Mucosa of descending colon (tissue), 3 donors: ENCODE measurements at regions not wholly inside any gene's neighbourhood (a gene's known extent, or its start where the extent isn't known, plus 50 kb on each side); places are given as distances from the start of the nearest gene placed in this dataset.

Source experiments
- ATAC-seq: fragments of 200-7000 bp; cut with Tn5 transposase; one replicate; pipeline ENCODE4 v1.9.1; 2020; ENCODE audit warnings: mild to moderate bottlenecking, moderate library complexity
- DNase-seq, 3 donors: peaks; one replicate each; pipeline ENCODE4 v3.0.0-alpha.2; 2020
- H3K36me3 ChIP-seq: fragments of 200-600 bp; one replicate; pipeline ENCODE4 v1.8.0; 2021; ENCODE audit warnings: low read depth, mild to moderate bottlenecking
- H3K4me1 ChIP-seq: fragments of 200-600 bp; one replicate; pipeline ENCODE4 v1.8.0; 2021; ENCODE audit warnings: low read depth, mild to moderate bottlenecking
- H3K4me3 ChIP-seq: fragments of 200-600 bp; one replicate; pipeline ENCODE4 v1.8.0; 2021; ENCODE audit warnings: mild to moderate bottlenecking
- H3K9me3 ChIP-seq: fragments of 200-600 bp; one replicate; pipeline ENCODE4 v1.8.0; 2021; ENCODE audit warnings: mild to moderate bottlenecking
- intact Hi-C, 2 donors: fragments of 100-400 bp; cut with DNase I in 1 of 2; cut with micrococcal nuclease in 1 of 2; formaldehyde crosslinking; loops; one replicate each; pipeline versions ENCODE4 v1.11.0 to v1.11.1; 2022; cut with DNase I, micrococcal nuclease
- TF ChIP-seq, protein P1 (sequence below): fragments of 200-600 bp; IDR thresholded peaks from one replicate; pipeline ENCODE4 v1.8.0; 2022; ENCODE audit warnings: antibody characterized with exemption, mild to moderate bottlenecking
- donor health status: DM: no; HTN: no; CAD: no; lungs with moderate emphysema.
- donor health status: DM: no; HTN: no; CAD: no.
- donor health status: DM: no; HTN: yes; CAD: no.

DNA sequence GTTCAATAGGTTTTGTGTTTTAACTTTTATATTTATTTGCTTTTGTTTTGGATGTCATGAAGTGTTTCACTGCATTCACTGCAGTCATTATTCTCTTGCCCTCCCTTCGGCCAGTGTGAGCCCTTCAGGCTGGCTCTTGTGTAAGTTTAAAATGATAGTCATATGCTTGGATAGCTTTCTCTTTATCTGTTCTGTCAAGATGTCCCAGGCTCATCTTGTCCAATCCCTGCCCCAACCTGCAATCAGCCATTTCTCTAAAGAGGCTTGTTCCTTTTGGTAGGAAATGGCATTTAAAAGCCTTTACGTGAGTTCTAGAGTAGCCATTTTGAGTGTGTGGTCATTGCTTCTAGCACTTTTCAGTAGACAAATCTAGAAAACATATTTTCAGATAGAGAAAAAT lies 238.0 kb upstream of the SLC39A10 start:
- no peaks in the 10 kb centered on the region for H3K9me3 ChIP-seq
- DNase-seq (no peak), ATAC-seq (no peak)
- no peaks in the 10 kb centered on the region for H3K36me3 ChIP-seq
- intact Hi-C loops = no loop called here
- no peak overlapping the region for H3K4me3 ChIP-seq
- TF ChIP-seq, protein P1, sequence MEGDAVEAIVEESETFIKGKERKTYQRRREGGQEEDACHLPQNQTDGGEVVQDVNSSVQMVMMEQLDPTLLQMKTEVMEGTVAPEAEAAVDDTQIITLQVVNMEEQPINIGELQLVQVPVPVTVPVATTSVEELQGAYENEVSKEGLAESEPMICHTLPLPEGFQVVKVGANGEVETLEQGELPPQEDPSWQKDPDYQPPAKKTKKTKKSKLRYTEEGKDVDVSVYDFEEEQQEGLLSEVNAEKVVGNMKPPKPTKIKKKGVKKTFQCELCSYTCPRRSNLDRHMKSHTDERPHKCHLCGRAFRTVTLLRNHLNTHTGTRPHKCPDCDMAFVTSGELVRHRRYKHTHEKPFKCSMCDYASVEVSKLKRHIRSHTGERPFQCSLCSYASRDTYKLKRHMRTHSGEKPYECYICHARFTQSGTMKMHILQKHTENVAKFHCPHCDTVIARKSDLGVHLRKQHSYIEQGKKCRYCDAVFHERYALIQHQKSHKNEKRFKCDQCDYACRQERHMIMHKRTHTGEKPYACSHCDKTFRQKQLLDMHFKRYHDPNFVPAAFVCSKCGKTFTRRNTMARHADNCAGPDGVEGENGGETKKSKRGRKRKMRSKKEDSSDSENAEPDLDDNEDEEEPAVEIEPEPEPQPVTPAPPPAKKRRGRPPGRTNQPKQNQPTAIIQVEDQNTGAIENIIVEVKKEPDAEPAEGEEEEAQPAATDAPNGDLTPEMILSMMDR = no peak
- no peaks in the 10 kb centered on the region for H3K4me1 ChIP-seq

GRCh38 chr2:195414537-195415100 lies 242.4 kb upstream of the SLC39A10 start:
- no peaks in the 10 kb centered on the region for H3K9me3 ChIP-seq
- H3K36me3 ChIP-seq = no peaks in the 10 kb centered on the region
- TF ChIP-seq, protein P1 = no peak
- intact Hi-C loops = no loop called here
- no peaks in the 10 kb centered on the region for H3K4me1 ChIP-seq
- no peak overlapping the region for H3K4me3 ChIP-seq
- ATAC-seq (no peak), DNase-seq (no peak)

- DNase-seq (no peak), ATAC-seq (no peak)
- TF ChIP-seq, protein P1 = no peak
- Histone ChIP-seq H3K36me3 (no peaks in the 10 kb centered on the region), H3K4me3 (no peak overlapping the region), H3K4me1 (no peaks in the 10 kb centered on the region), H3K9me3 (no peaks in the 10 kb centered on the region)
- intact Hi-C loops = no loop called here
These were observed 243.1 kb upstream of the SLC39A10 start for GRCh38 chr2:195413944-195414343.

DNA sequence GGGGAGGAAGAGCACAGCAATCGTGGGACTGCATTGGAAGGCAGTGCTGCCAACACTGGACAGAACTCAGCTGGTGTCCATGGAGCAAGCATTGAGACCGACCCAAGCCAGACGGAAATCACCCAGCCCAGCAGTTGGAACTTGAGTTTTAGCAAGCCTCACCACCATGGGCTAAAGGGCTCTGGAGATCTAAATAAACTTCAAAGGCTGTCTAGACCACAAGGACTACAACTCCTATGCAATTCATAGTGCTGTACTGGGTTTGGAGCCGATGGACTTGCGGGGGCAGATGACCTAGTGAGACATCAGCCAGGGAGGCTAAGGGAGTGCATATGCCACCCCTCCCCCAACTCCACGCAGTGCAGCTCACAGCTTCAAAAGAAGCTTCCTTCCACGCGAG lies 243.6 kb upstream of the SLC39A10 start:
- Histone ChIP-seq H3K4me1 (no peaks in the 10 kb centered on the region), H3K9me3 (no peaks in the 10 kb centered on the region), H3K36me3 (no peaks in the 10 kb centered on the region), H3K4me3 (no peak overlapping the region)
- ATAC-seq = no peak
- DNase-seq = no peak
- intact Hi-C loops = no loop called here
- TF ChIP-seq, protein P1 = no peak

DNA sequence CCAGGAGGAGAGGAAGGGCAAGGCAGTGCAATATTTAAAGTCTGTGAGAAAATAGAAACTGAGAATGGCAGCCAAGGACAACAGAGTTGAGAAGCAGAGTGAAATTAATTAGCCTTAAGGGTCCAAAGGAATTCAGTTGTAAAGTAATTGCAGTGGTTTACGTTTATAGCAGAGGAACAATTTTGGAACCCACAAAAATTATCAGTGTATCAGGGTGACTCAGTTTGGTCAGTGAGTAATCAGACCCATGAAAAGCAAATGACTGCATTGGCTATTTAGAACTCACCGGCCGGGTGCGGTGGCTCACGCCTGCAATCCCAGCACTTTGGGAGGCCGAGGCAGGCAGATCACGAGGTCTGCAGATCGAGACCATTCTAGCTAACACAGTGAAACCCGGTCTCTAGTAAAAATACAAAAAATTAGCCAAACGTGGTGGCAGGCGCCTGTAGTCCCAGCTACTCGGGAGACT lies 245.8 kb upstream of the SLC39A10 start:
- TF ChIP-seq, protein P1 = no peak
- Histone ChIP-seq H3K4me3 (no peak overlapping the region), H3K9me3 (no peaks in the 10 kb centered on the region), H3K36me3 (no peaks in the 10 kb centered on the region), H3K4me1 (no peaks in the 10 kb centered on the region)
- ATAC-seq (no peak), DNase-seq (no peak)
- intact Hi-C loops = no loop called here
